ENCODE measurements at regions not wholly inside any gene's neighbourhood (a gene's known extent, or its start where the extent isn't known, plus 50 kb on each side); places are given as distances from the start of the nearest gene placed in this dataset.

GRCh38 chr11:26780376-26781085, 58.7 kb upstream of the SLC5A12 start:
- ChIA-PET CTCF (no interaction called here), POLR2A (no interaction called here)
- Mint-ChIP-seq H3K27ac (no peak overlapping the region), H3K36me3 (peaks cover 22% of the 10 kb centered on the region), H3K9me3 (peaks cover 27% of the 10 kb centered on the region), H3K27me3 (ENCODE audit: low read depth) (no peaks in the 10 kb centered on the region), H3K4me1 (no peaks in the 10 kb centered on the region), H3K4me3 (no peak overlapping the region)
- TF ChIP-seq, protein P1, sequence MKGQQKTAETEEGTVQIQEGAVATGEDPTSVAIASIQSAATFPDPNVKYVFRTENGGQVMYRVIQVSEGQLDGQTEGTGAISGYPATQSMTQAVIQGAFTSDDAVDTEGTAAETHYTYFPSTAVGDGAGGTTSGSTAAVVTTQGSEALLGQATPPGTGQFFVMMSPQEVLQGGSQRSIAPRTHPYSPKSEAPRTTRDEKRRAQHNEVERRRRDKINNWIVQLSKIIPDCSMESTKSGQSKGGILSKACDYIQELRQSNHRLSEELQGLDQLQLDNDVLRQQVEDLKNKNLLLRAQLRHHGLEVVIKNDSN (CRISPR knock-in tag; IDR thresholded peaks at IDR 0.05): no peak
- no peak for TF ChIP-seq ZNF138 (CRISPR knock-in tag; conservative IDR thresholded peaks at IDR 0.05)
- no peak for TF ChIP-seq FOXP1 (CRISPR knock-in tag; IDR thresholded peaks at IDR 0.05; ENCODE audit: borderline replicate concordance)
- no peak for ATAC-seq
- no peak for DNase-seq (ENCODE audit: low spot score)

DNA sequence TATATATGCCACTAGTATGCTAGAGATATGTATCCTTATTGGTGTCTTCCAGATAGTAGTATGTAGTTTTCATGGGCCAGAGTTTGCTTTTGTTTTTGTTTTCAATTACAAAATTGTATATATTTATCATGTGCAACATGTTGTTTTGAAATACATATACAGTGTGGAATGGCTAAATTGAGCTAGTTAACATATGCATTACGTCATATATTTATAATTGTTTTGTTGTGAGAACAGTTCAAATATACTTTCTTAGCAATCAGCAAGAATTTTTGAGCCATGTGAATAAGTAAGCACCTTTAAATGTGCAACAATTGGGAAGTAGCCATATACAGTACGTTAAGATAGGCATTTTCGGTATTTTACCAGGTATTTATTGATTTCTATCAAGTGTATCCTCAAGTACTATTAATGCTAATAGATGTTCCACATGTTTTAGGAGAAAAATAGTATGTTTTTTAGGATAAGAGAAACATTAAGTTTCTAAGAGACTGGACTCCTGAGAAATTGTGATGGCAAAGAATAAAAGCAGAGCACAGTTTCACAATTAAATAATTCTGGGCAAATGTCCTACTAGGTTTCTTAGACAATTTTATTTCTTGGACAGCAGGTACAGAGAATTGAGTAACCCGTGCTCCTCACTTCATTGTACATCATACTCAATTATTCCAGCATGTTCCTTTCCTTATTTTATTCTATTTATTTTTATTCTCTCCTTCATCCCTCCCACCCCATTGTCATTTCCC, 60.5 kb upstream of the SLC5A12 start:
- DNase-seq (ENCODE audit: low spot score) (no peak), ATAC-seq (no peak)
- H3K4me3 Mint-ChIP-seq: no peak overlapping the region
- no peaks in the 10 kb centered on the region for H3K4me1 Mint-ChIP-seq
- peaks cover 26% of the 10 kb centered on the region for H3K36me3 Mint-ChIP-seq
- peaks cover 36% of the 10 kb centered on the region for H3K9me3 Mint-ChIP-seq
- H3K27ac Mint-ChIP-seq: no peak overlapping the region
- CTCF ChIA-PET: no interaction called here
- POLR2A ChIA-PET: no interaction called here
- TF ChIP-seq CTCF (IDR thresholded peaks at IDR 0.05): no peak
- TF ChIP-seq, protein P2, sequence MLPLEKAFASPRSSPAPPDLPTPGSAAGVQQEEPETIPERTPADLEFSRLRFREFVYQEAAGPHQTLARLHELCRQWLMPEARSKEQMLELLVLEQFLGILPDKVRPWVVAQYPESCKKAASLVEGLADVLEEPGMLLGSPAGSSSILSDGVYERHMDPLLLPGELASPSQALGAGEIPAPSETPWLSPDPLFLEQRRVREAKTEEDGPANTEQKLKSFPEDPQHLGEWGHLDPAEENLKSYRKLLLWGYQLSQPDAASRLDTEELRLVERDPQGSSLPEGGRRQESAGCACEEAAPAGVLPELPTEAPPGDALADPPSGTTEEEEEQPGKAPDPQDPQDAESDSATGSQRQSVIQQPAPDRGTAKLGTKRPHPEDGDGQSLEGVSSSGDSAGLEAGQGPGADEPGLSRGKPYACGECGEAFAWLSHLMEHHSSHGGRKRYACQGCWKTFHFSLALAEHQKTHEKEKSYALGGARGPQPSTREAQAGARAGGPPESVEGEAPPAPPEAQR (CRISPR knock-in tag; IDR thresholded peaks at IDR 0.05): no peak
- TF ChIP-seq, protein P3, sequence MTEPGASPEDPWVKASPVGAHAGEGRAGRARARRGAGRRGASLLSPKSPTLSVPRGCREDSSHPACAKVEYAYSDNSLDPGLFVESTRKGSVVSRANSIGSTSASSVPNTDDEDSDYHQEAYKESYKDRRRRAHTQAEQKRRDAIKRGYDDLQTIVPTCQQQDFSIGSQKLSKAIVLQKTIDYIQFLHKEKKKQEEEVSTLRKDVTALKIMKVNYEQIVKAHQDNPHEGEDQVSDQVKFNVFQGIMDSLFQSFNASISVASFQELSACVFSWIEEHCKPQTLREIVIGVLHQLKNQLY (CRISPR knock-in tag; IDR thresholded peaks at IDR 0.05): no peak
- no peak for TF ChIP-seq ZNF138 (CRISPR knock-in tag; conservative IDR thresholded peaks at IDR 0.05)
- no peak for TF ChIP-seq ATF3 (CRISPR knock-in tag; conservative IDR thresholded peaks at IDR 0.05)
- no peak for TF ChIP-seq CBFB (CRISPR knock-in tag; IDR thresholded peaks at IDR 0.05; ENCODE audit: low read depth)
- TF ChIP-seq NFE2L1 (CRISPR knock-in tag; IDR thresholded peaks at IDR 0.05): no peak
- no peak for TF ChIP-seq RORB (CRISPR knock-in tag; IDR thresholded peaks at IDR 0.05)
- TF ChIP-seq ZNF219 (CRISPR knock-in tag; IDR thresholded peaks at IDR 0.05; ENCODE audit: borderline replicate concordance): no peak
- no peak for TF ChIP-seq ZNF512 (CRISPR knock-in tag; IDR thresholded peaks at IDR 0.05; ENCODE audit: borderline replicate concordance)
- H3K27me3 Mint-ChIP-seq (ENCODE audit: low read depth): no peaks in the 10 kb centered on the region

DNA sequence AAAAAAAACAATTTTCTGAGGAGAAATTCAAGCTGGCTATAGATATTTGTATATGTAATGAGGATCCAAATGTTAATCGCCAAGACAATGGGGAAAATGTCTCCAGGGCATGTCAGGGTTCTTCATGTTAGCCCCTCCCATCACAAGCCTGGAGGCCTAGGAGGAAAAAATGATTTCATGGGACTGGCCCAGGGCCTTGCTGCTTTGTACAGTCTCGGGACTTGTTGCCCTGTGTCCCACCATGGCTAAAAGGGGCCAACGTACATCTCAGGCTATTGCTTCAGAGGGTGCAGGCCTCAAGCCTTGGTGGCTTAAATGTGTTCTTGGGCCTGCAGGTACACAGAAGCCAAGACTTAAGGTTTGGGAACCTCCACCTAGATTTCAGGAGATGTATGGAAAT, 62.1 kb upstream of the SLC5A12 start:
- Mint-ChIP-seq H3K36me3 (peaks cover 26% of the 10 kb centered on the region), H3K4me1 (no peaks in the 10 kb centered on the region), H3K9me3 (peaks cover 36% of the 10 kb centered on the region), H3K27me3 (ENCODE audit: low read depth) (no peaks in the 10 kb centered on the region), H3K27ac (no peak overlapping the region), H3K4me3 (no peak overlapping the region)
- no peak for ATAC-seq
- ChIA-PET POLR2A (no interaction called here), CTCF (no interaction called here)
- no peak for DNase-seq (ENCODE audit: low spot score)
- TF ChIP-seq ZBTB43 (CRISPR knock-in tag; IDR thresholded peaks at IDR 0.05): no peak
- TF ChIP-seq, protein P4, sequence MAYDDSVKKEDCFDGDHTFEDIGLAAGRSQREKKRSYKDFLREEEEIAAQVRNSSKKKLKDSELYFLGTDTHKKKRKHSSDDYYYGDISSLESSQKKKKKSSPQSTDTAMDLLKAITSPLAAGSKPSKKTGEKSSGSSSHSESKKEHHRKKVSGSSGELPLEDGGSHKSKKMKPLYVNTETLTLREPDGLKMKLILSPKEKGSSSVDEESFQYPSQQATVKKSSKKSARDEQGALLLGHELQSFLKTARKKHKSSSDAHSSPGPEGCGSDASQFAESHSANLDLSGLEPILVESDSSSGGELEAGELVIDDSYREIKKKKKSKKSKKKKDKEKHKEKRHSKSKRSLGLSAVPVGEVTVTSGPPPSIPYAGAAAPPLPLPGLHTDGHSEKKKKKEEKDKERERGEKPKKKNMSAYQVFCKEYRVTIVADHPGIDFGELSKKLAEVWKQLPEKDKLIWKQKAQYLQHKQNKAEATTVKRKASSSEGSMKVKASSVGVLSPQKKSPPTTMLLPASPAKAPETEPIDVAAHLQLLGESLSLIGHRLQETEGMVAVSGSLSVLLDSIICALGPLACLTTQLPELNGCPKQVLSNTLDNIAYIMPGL (CRISPR knock-in tag; IDR thresholded peaks at IDR 0.05): no peak
- TF ChIP-seq MYBL2 (CRISPR knock-in tag; IDR thresholded peaks at IDR 0.05): no peak
- no peak for TF ChIP-seq E2F5 (CRISPR knock-in tag; IDR thresholded peaks at IDR 0.05)
- no peak for TF ChIP-seq ZNF232 (CRISPR knock-in tag; IDR thresholded peaks at IDR 0.05)

Data from WTC11 (cell line).